ENCODE measurements at regions not wholly inside any gene's neighbourhood (a gene's known extent, or its start where the extent isn't known, plus 50 kb on each side); places are given as distances from the start of the nearest gene placed in this dataset.

DNA sequence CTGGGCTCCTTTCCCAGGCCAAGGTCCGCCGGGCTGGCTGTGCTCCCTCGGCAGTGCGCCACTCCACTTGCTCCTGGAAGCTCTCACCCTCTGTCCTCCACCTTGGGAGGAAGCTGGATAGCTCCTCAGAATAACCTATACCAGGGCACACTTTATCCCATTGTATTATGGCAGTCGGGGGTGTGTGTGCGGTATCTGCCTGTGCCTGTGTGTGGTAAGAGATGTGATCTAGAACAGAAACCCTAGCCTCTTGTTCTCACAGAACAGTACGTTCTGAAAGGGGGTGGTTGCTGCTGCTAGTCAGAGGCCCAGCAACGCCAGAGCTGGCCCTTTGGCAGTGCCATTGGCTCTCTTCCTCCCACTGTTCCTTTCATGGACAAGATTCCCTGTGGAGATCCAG, 168.4 kb downstream of the TBXT start (continued):
- TF ChIP-seq, protein P1, sequence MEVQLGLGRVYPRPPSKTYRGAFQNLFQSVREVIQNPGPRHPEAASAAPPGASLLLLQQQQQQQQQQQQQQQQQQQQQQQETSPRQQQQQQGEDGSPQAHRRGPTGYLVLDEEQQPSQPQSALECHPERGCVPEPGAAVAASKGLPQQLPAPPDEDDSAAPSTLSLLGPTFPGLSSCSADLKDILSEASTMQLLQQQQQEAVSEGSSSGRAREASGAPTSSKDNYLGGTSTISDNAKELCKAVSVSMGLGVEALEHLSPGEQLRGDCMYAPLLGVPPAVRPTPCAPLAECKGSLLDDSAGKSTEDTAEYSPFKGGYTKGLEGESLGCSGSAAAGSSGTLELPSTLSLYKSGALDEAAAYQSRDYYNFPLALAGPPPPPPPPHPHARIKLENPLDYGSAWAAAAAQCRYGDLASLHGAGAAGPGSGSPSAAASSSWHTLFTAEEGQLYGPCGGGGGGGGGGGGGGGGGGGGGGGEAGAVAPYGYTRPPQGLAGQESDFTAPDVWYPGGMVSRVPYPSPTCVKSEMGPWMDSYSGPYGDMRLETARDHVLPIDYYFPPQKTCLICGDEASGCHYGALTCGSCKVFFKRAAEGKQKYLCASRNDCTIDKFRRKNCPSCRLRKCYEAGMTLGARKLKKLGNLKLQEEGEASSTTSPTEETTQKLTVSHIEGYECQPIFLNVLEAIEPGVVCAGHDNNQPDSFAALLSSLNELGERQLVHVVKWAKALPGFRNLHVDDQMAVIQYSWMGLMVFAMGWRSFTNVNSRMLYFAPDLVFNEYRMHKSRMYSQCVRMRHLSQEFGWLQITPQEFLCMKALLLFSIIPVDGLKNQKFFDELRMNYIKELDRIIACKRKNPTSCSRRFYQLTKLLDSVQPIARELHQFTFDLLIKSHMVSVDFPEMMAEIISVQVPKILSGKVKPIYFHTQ (CRISPR knock-in tag; IDR thresholded peaks at IDR 0.05) = no peak
- TF ChIP-seq SMAD4 (CRISPR knock-in tag; IDR thresholded peaks at IDR 0.05) = no peak
- TF ChIP-seq RELA (CRISPR knock-in tag; IDR thresholded peaks at IDR 0.05; ENCODE audit: borderline replicate concordance) = no peak
- TF ChIP-seq ZNF423 (CRISPR knock-in tag; IDR thresholded peaks at IDR 0.05) = no peak
- TF ChIP-seq TEAD1 (CRISPR knock-in tag; IDR thresholded peaks at IDR 0.05) = no peak
- TF ChIP-seq, protein P2, sequence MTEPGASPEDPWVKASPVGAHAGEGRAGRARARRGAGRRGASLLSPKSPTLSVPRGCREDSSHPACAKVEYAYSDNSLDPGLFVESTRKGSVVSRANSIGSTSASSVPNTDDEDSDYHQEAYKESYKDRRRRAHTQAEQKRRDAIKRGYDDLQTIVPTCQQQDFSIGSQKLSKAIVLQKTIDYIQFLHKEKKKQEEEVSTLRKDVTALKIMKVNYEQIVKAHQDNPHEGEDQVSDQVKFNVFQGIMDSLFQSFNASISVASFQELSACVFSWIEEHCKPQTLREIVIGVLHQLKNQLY (CRISPR knock-in tag; IDR thresholded peaks at IDR 0.05) = no peak
- TF ChIP-seq ZNF219 (CRISPR knock-in tag; IDR thresholded peaks at IDR 0.05; ENCODE audit: borderline replicate concordance) = no peak
- no peak for TF ChIP-seq ZBTB21 (CRISPR knock-in tag; IDR thresholded peaks at IDR 0.05; ENCODE audit: borderline replicate concordance)
- TF ChIP-seq NR2C2 (CRISPR knock-in tag; IDR thresholded peaks at IDR 0.05) = no peak
- TF ChIP-seq FOXK1 (CRISPR knock-in tag; IDR thresholded peaks at IDR 0.05) = no peak
- TF ChIP-seq, protein P3, sequence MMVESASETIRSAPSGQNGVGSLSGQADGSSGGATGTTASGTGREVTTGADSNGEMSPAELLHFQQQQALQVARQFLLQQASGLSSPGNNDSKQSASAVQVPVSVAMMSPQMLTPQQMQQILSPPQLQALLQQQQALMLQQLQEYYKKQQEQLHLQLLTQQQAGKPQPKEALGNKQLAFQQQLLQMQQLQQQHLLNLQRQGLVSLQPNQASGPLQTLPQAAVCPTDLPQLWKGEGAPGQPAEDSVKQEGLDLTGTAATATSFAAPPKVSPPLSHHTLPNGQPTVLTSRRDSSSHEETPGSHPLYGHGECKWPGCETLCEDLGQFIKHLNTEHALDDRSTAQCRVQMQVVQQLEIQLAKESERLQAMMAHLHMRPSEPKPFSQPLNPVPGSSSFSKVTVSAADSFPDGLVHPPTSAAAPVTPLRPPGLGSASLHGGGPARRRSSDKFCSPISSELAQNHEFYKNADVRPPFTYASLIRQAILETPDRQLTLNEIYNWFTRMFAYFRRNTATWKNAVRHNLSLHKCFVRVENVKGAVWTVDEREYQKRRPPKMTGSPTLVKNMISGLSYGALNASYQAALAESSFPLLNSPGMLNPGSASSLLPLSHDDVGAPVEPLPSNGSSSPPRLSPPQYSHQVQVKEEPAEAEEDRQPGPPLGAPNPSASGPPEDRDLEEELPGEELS (CRISPR knock-in tag; IDR thresholded peaks at IDR 0.05) = no peak
- no peak for TF ChIP-seq ZNF671 (CRISPR knock-in tag; IDR thresholded peaks at IDR 0.05)

DNA sequence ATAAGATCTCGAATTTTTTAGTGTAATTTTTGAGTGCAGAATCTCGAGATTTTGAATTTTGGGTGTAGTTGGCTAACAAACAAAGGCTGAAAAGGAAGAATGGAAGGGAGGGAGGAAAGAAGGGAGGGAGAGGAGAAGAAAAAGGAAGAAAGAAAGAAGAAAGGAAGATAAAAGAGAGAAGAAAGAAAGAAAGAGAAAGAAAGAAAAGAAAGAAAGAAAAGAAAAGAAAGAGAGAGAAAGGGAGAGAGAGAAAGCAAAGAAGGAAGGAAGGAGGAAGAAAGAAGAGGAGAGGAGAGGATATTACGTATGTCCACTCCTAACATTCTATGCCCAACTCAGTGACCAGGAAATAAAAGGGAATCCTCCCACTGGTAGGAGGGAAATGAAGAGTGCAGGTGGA, 169.6 kb downstream of the TBXT start:
- Mint-ChIP-seq H3K36me3 (no peaks in the 10 kb centered on the region), H3K4me1 (peaks cover 2% of the 10 kb centered on the region), H3K27ac (no peak overlapping the region), H3K4me3 (no peak overlapping the region), H3K9me3 (no peaks in the 10 kb centered on the region), H3K27me3 (ENCODE audit: low read depth) (peaks cover 32% of the 10 kb centered on the region)
- ChIA-PET CTCF (no interaction called here), POLR2A (no interaction called here)
- DNase-seq (ENCODE audit: low spot score) (no peak), ATAC-seq (no peak)
- 0 out of 2 replicates have a peak, but pooled peaks have one; percentile 14 for TF ChIP-seq ZNF512 (CRISPR knock-in tag; IDR thresholded peaks at IDR 0.05; ENCODE audit: borderline replicate concordance)
- TF ChIP-seq, protein P4, sequence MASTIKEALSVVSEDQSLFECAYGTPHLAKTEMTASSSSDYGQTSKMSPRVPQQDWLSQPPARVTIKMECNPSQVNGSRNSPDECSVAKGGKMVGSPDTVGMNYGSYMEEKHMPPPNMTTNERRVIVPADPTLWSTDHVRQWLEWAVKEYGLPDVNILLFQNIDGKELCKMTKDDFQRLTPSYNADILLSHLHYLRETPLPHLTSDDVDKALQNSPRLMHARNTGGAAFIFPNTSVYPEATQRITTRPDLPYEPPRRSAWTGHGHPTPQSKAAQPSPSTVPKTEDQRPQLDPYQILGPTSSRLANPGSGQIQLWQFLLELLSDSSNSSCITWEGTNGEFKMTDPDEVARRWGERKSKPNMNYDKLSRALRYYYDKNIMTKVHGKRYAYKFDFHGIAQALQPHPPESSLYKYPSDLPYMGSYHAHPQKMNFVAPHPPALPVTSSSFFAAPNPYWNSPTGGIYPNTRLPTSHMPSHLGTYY (CRISPR knock-in tag; IDR thresholded peaks at IDR 0.05) = no peak
- no peak for TF ChIP-seq ZNF263 (CRISPR knock-in tag; IDR thresholded peaks at IDR 0.05; ENCODE audit: low read depth)
- TF ChIP-seq, protein P5, sequence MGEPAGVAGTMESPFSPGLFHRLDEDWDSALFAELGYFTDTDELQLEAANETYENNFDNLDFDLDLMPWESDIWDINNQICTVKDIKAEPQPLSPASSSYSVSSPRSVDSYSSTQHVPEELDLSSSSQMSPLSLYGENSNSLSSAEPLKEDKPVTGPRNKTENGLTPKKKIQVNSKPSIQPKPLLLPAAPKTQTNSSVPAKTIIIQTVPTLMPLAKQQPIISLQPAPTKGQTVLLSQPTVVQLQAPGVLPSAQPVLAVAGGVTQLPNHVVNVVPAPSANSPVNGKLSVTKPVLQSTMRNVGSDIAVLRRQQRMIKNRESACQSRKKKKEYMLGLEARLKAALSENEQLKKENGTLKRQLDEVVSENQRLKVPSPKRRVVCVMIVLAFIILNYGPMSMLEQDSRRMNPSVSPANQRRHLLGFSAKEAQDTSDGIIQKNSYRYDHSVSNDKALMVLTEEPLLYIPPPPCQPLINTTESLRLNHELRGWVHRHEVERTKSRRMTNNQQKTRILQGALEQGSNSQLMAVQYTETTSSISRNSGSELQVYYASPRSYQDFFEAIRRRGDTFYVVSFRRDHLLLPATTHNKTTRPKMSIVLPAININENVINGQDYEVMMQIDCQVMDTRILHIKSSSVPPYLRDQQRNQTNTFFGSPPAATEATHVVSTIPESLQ (CRISPR knock-in tag; IDR thresholded peaks at IDR 0.05) = no peak
